GM12878 (cell line): ENCODE measurements at regions not wholly inside any gene's neighbourhood (a gene's known extent, or its start where the extent isn't known, plus 50 kb on each side); places are given as distances from the start of the nearest gene placed in this dataset.

Source experiments
- ATAC-seq: fragments of 200-7000 bp; cut with Tn5 transposase; 3 replicates; pipeline ENCODE4 v1.9.1; 2020; ENCODE audit warnings: mild to moderate bottlenecking, moderate library complexity
- BruUV-seq: library from RNA; stranded (reverse); fragments of 400-500 nt; replicated peaks from 2 replicates; lab custom pipeline; 2021; lab: Mats Ljungman, UMichigan
- CTCF ChIA-PET: fragments of 300-600 bp; sonication (Branson Sonifier 250); formaldehyde crosslinking; extraction: SDS; loops from one replicate; lab custom pipeline; 2021; ENCODE audit warnings: inconsistent platforms; lab: Yijun Ruan, JAX
- POLR2A ChIA-PET: fragments of 350-600 bp; formaldehyde crosslinking; extraction: SDS; loops from one replicate; lab custom pipeline; 2021; ENCODE audit warnings: inconsistent platforms; lab: Charles Lee
- RAD21 ChIA-PET: fragments of 300-600 bp; sonication (Branson Sonifier 250); formaldehyde crosslinking; loops from one replicate; lab custom pipeline; 2023; ENCODE audit warnings: antibody characterized with exemption; ENCODE audit not compliant: unreplicated experiment; lab: Charles Lee
- SMC1A ChIA-PET: fragments of 300-600 bp; sonication (Branson Sonifier 250); formaldehyde crosslinking; loops from one replicate; lab custom pipeline; 2023; ENCODE audit not compliant: unreplicated experiment, uncharacterized antibody; lab: Charles Lee
- DNase-seq: peaks from one replicate; pipeline ENCODE4 v3.0.0-alpha.2; 2011; ENCODE audit warnings: low read depth, low spot score
- FAIRE-seq: peaks from 3 replicates; lab custom pipeline; 2011; peaks lifted over from hg19 to GRCh38; lab: Jason Lieb, UNC
- H2AFZ ChIP-seq: 2 replicates; pipeline ENCODE4 v1.6.0; 2011; ENCODE audit warnings: low read depth, low read length, control low read depth; ENCODE audit not compliant: control insufficient read depth
- H3K27ac ChIP-seq: 2 replicates; pipeline ENCODE4 v1.5.1; 2011; ENCODE audit warnings: control low read depth; ENCODE audit not compliant: control insufficient read depth, insufficient read depth
- H3K27me3 ChIP-seq, 2 experiments: replicated peaks in 1 of 2; 2 replicates each; pipeline versions ENCODE4 v1.6.0 to v1.6.1; 2011; ENCODE audit warnings: low read length in 1 of 2; ENCODE audit not compliant: control insufficient read depth in 2 of 2, insufficient read depth in 2 of 2
- H3K36me3 ChIP-seq, 2 experiments: 2 replicates each; pipeline ENCODE4 v1.5.1; 2011; ENCODE audit warnings: low read length in 1 of 2; ENCODE audit not compliant: control insufficient read depth in 2 of 2, insufficient read depth in 2 of 2
- H3K4me1 ChIP-seq: 2 replicates; pipeline ENCODE4 v1.6.1; 2011; ENCODE audit warnings: mild to moderate bottlenecking, low read length, moderate library complexity, mixed read lengths; ENCODE audit not compliant: control insufficient read depth, insufficient read depth
- H3K4me2 ChIP-seq: 2 replicates; pipeline ENCODE4 v1.6.0; 2011; ENCODE audit warnings: control low read depth; ENCODE audit not compliant: control insufficient read depth, insufficient read depth
- H3K4me3 ChIP-seq: fragments of 200-600 bp; sonication (generic); 2 replicates; pipeline ENCODE4 v1.5.1; 2016
- H3K79me2 ChIP-seq: 2 replicates; pipeline ENCODE4 v1.6.0; 2011; ENCODE audit warnings: low read length; ENCODE audit not compliant: control insufficient read depth, insufficient read depth
- H3K9ac ChIP-seq: 2 replicates; pipeline ENCODE4 v1.8.0; 2011; ENCODE audit warnings: low read length, control low read depth, mixed read lengths; ENCODE audit not compliant: control insufficient read depth, insufficient read depth
- H3K9me3 ChIP-seq: replicated peaks from 3 replicates; pipeline ENCODE4 v1.5.1; 2011; ENCODE audit warnings: mild to moderate bottlenecking, low read length; ENCODE audit not compliant: control insufficient read depth, insufficient read depth
- H4K20me1 ChIP-seq: 2 replicates; pipeline ENCODE4 v1.6.0; 2011; ENCODE audit not compliant: control insufficient read depth, insufficient read depth
- DPF2 ChIP-seq: fragments of 450-650 bp; IDR thresholded peaks from 2 replicates; pipeline ENCODE4 v1.6.1; 2017; ENCODE audit warnings: mild to moderate bottlenecking
- EGR1 ChIP-seq, 2 experiments: IDR thresholded peaks; 1 replicate in 1 of 2; 2 replicates in 1 of 2; pipeline ENCODE4 v1.6.1; 2011 to 2012; ENCODE audit warnings: low read depth in 2 of 2, low read length in 2 of 2, borderline replicate concordance in 1 of 2, mild to moderate bottlenecking in 1 of 2, moderate library complexity in 1 of 2
- EP300 ChIP-seq, 2 experiments: fragments of 150-350 bp in 1 of 2; IDR thresholded peaks; 2 replicates each; pipeline ENCODE4 v1.6.1; 2011 to 2012; ENCODE audit warnings: low read depth in 2 of 2, low read length in 2 of 2, borderline replicate concordance in 1 of 2, improper control_type of control experiment in 1 of 2, inconsistent platforms in 1 of 2; ENCODE audit not compliant: control insufficient read depth in 1 of 2
- ESRRA ChIP-seq: IDR thresholded peaks from 2 replicates; pipeline ENCODE4 v1.6.1; 2012; ENCODE audit warnings: mild to moderate bottlenecking, low read length, improper control_type of control experiment
- KAT2A ChIP-seq: conservative IDR thresholded peaks from 2 replicates; pipeline ENCODE4 v1.6.1; 2011; ENCODE audit warnings: low read depth, low read length; ENCODE audit not compliant: control insufficient read depth
- PAX8 ChIP-seq: fragments of 450-650 bp; IDR thresholded peaks from 2 replicates; pipeline ENCODE4 v1.6.1; 2017; ENCODE audit warnings: mild to moderate bottlenecking, moderate library complexity
- PML ChIP-seq: IDR thresholded peaks from 2 replicates; pipeline ENCODE4 v1.6.1; 2012; ENCODE audit warnings: low read length, inconsistent platforms
- POLR2AphosphoS5 ChIP-seq: IDR thresholded peaks from 2 replicates; pipeline ENCODE4 v1.6.1; 2011; ENCODE audit warnings: mild to moderate bottlenecking, low read length, inconsistent platforms
- RCOR1 ChIP-seq: conservative IDR thresholded peaks from 2 replicates; pipeline ENCODE4 v1.6.1; 2012; ENCODE audit warnings: low read depth, low read length, improper control_type of control experiment
- RUNX3 ChIP-seq: IDR thresholded peaks from 2 replicates; pipeline ENCODE4 v1.6.1; 2012; ENCODE audit warnings: low read length, inconsistent platforms
- TBL1XR1 ChIP-seq: IDR thresholded peaks from 2 replicates; pipeline ENCODE4 v1.6.1; 2012; ENCODE audit warnings: low read depth, low read length, improper control_type of control experiment
- TCF12 ChIP-seq: IDR thresholded peaks from 2 replicates; pipeline ENCODE4 v1.6.1; 2011; ENCODE audit warnings: low read depth, mild to moderate bottlenecking, low read length
- WRNIP1 ChIP-seq: IDR thresholded peaks from 2 replicates; pipeline ENCODE4 v1.6.1; 2011; ENCODE audit warnings: low read depth, low read length, improper control_type of control experiment, borderline replicate concordance
- ZNF207 ChIP-seq: fragments of 450-650 bp; IDR thresholded peaks from 2 replicates; pipeline ENCODE4 v1.6.1; 2014; ENCODE audit warnings: antibody characterized with exemption, mild to moderate bottlenecking, borderline replicate concordance
- ZZZ3 ChIP-seq: IDR thresholded peaks from 2 replicates; pipeline ENCODE4 v1.6.1; 2011; ENCODE audit warnings: low read depth; ENCODE audit not compliant: control insufficient read depth, insufficient read length
- WGBS: methylation state at CpG from one replicate; pipeline ENCODE4 v1.1.6; 2016; ENCODE audit warnings: low lambda C conversion rate; ENCODE audit not compliant: insufficient replicate concordance, insufficient coverage; ENCODE audit errors: missing lambda C conversion rate; 5-methylcytosine and 5-hydroxymethylcytosine counted together
- in situ Hi-C: fragments of 300-500 bp; cut with MboI; formaldehyde crosslinking; loops from 9 replicates; pipeline ENCODE4 v1.14.3; 2018; ENCODE audit warnings: mixed read lengths
- intact Hi-C: fragments of 100-400 bp; cut with micrococcal nuclease; formaldehyde crosslinking; loops from one replicate; pipeline ENCODE4 v1.14.2; 2022; ENCODE audit not compliant: unreplicated experiment
- TF ChIP-seq, protein P1 (sequence below): fragments of 450-650 bp; IDR thresholded peaks from 2 replicates; pipeline ENCODE4 v1.6.1; 2017; ENCODE audit warnings: borderline replicate concordance
- TF ChIP-seq, protein P2 (sequence below): fragments of 150-350 bp; IDR thresholded peaks from 2 replicates; pipeline ENCODE4 v1.6.1; 2016; ENCODE audit warnings: low read depth, low read length
- TF ChIP-seq, protein P3 (sequence below): fragments of 450-650 bp; IDR thresholded peaks from 2 replicates; pipeline ENCODE4 v1.6.1; 2017; ENCODE audit warnings: mild to moderate bottlenecking, moderate library complexity

DNA sequence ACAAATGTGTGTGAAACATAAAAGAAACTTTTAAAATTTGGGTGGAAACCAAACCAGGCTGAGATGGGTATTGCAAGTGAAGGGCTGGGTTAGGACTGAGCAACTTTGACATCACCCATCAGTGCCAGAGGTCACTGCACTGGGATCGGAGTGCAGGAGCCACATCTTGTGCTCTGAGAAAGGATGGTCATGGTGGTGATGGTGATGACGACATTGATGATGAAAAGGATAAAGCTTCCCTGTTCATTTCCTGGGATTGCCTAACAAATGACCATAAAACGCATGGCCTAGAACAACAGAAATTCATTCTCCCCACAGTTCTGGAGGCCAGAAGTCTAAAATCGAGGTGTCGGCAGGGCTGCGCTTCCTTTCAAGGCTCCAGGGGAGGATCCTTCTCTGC is 324.0 kb downstream of the MAF start:
- Histone ChIP-seq H3K79me2 (no peaks in the 10 kb centered on the region), H3K27ac (no peak overlapping the region), H2AFZ (no peak overlapping the region), H3K9ac (no peak overlapping the region), H3K4me2 (no peak overlapping the region), H3K9me3 (no peaks in the 10 kb centered on the region; the same call in 2 of the 3 replicates), H3K36me3 (no peaks in the 10 kb centered on the region), H3K4me3 (no peak overlapping the region), H4K20me1 (no peaks in the 10 kb centered on the region), H3K27me3 (peaks cover 0 to 3% of the 10 kb centered on the region in 2 experiments; a peak in 1 of 4 replicates), H3K4me1 (peaks cover 16% of the 10 kb centered on the region)
- no TSS peak for BruUV-seq
- ChIA-PET RAD21 (no interaction called here), POLR2A (no interaction called here), CTCF (no interaction called here), SMC1A (no interaction called here)
- 68% methylated on average over 6 of the region's 6 CpGs for WGBS
- in situ Hi-C loops, result no loop called here
- intact Hi-C loops, result no loop called here
- FAIRE-seq (no peak), DNase-seq (no peak), ATAC-seq (no peak)
- no peak for TF ChIP-seq EP300 (IDR thresholded peaks at IDR 0.05; ENCODE audit: borderline replicate concordance in 1 of 2, control insufficient read depth in 1 of 2, low read depth in 2 of 2, low read length in 2 of 2)
- TF ChIP-seq KAT2A, result no peak
- TF ChIP-seq, protein P1, sequence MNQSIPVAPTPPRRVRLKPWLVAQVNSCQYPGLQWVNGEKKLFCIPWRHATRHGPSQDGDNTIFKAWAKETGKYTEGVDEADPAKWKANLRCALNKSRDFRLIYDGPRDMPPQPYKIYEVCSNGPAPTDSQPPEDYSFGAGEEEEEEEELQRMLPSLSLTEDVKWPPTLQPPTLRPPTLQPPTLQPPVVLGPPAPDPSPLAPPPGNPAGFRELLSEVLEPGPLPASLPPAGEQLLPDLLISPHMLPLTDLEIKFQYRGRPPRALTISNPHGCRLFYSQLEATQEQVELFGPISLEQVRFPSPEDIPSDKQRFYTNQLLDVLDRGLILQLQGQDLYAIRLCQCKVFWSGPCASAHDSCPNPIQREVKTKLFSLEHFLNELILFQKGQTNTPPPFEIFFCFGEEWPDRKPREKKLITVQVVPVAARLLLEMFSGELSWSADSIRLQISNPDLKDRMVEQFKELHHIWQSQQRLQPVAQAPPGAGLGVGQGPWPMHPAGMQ, result no peak
- no peak for TF ChIP-seq ZNF207
- TF ChIP-seq DPF2, result no peak
- TF ChIP-seq RUNX3, result no peak
- TF ChIP-seq, protein P2, sequence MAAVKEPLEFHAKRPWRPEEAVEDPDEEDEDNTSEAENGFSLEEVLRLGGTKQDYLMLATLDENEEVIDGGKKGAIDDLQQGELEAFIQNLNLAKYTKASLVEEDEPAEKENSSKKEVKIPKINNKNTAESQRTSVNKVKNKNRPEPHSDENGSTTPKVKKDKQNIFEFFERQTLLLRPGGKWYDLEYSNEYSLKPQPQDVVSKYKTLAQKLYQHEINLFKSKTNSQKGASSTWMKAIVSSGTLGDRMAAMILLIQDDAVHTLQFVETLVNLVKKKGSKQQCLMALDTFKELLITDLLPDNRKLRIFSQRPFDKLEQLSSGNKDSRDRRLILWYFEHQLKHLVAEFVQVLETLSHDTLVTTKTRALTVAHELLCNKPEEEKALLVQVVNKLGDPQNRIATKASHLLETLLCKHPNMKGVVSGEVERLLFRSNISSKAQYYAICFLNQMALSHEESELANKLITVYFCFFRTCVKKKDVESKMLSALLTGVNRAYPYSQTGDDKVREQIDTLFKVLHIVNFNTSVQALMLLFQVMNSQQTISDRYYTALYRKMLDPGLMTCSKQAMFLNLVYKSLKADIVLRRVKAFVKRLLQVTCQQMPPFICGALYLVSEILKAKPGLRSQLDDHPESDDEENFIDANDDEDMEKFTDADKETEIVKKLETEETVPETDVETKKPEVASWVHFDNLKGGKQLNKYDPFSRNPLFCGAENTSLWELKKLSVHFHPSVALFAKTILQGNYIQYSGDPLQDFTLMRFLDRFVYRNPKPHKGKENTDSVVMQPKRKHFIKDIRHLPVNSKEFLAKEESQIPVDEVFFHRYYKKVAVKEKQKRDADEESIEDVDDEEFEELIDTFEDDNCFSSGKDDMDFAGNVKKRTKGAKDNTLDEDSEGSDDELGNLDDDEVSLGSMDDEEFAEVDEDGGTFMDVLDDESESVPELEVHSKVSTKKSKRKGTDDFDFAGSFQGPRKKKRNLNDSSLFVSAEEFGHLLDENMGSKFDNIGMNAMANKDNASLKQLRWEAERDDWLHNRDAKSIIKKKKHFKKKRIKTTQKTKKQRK, result no peak
- no peak for TF ChIP-seq PML
- TF ChIP-seq EGR1 (IDR thresholded peaks at IDR 0.05; ENCODE audit: borderline replicate concordance in 1 of 2, low read depth in 2 of 2, low read length in 2 of 2), result no peak
- no peak for TF ChIP-seq TBL1XR1
- TF ChIP-seq, protein P3, sequence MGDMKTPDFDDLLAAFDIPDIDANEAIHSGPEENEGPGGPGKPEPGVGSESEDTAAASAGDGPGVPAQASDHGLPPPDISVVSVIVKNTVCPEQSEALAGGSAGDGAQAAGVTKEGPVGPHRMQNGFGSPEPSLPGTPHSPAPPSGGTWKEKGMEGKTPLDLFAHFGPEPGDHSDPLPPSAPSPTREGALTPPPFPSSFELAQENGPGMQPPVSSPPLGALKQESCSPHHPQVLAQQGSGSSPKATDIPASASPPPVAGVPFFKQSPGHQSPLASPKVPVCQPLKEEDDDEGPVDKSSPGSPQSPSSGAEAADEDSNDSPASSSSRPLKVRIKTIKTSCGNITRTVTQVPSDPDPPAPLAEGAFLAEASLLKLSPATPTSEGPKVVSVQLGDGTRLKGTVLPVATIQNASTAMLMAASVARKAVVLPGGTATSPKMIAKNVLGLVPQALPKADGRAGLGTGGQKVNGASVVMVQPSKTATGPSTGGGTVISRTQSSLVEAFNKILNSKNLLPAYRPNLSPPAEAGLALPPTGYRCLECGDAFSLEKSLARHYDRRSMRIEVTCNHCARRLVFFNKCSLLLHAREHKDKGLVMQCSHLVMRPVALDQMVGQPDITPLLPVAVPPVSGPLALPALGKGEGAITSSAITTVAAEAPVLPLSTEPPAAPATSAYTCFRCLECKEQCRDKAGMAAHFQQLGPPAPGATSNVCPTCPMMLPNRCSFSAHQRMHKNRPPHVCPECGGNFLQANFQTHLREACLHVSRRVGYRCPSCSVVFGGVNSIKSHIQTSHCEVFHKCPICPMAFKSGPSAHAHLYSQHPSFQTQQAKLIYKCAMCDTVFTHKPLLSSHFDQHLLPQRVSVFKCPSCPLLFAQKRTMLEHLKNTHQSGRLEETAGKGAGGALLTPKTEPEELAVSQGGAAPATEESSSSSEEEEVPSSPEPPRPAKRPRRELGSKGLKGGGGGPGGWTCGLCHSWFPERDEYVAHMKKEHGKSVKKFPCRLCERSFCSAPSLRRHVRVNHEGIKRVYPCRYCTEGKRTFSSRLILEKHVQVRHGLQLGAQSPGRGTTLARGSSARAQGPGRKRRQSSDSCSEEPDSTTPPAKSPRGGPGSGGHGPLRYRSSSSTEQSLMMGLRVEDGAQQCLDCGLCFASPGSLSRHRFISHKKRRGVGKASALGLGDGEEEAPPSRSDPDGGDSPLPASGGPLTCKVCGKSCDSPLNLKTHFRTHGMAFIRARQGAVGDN, result no peak
- TF ChIP-seq POLR2AphosphoS5, result no peak
- TF ChIP-seq WRNIP1, result no peak
- no peak for TF ChIP-seq ZZZ3
- no peak for TF ChIP-seq RCOR1
- TF ChIP-seq PAX8, result no peak
- no peak for TF ChIP-seq ESRRA
- TF ChIP-seq TCF12, result no peak
